Tibial nerve (tissue), 4 donors: ENCODE measurements at regions not wholly inside any gene's neighbourhood (a gene's known extent, or its start where the extent isn't known, plus 50 kb on each side); places are given as distances from the start of the nearest gene placed in this dataset.

ENCODE experiments used
- CTCF ChIP-seq, 5 experiments: fragments of 200-600 bp in 3 of 5; fragments of 450-650 bp in 2 of 5; sonication (generic) in 3 of 5; IDR thresholded peaks; one replicate each; pipeline ENCODE4 v1.5.1; 2016 to 2019; ENCODE audit warnings: antibody characterized with exemption in 5 of 5, mild to moderate bottlenecking in 3 of 5, moderate library complexity in 2 of 5
- EP300 ChIP-seq, 2 donors: sonication (generic); formaldehyde crosslinking; IDR thresholded peaks; one replicate each; pipeline ENCODE4 v1.6.1; 2017; ENCODE audit warnings: antibody characterized with exemption in 2 of 2, mild to moderate bottlenecking in 1 of 2
- POLR2A ChIP-seq, 2 donors: fragments of 450-650 bp; IDR thresholded peaks; one replicate each; pipeline ENCODE4 v1.6.1; 2017; ENCODE audit warnings: antibody characterized with exemption in 2 of 2, mild to moderate bottlenecking in 2 of 2, moderate library complexity in 2 of 2

GRCh38 chr4:152028131-152028530 is 267.3 kb upstream of the GATB start:
- TF ChIP-seq CTCF (IDR thresholded peaks at IDR 0.05): no peak
- TF ChIP-seq POLR2A (IDR thresholded peaks at IDR 0.05): no peak
- TF ChIP-seq EP300 (IDR thresholded peaks at IDR 0.05): no peak
